Left cardiac atrium (tissue), 4 donors: ENCODE measurements at regions not wholly inside any gene's neighbourhood (a gene's known extent, or its start where the extent isn't known, plus 50 kb on each side); places are given as distances from the start of the nearest gene placed in this dataset.

Experiments used
- ATAC-seq, 2 donors: fragments of 200-7000 bp; cut with Tn5 transposase; one replicate each; pipeline ENCODE4 v1.9.1; 2020; ENCODE audit warnings: mild to moderate bottlenecking in 2 of 2, moderate library complexity in 2 of 2
- DNase-seq: peaks from one replicate; pipeline ENCODE4 v3.0.0-alpha.2; 2020
- intact Hi-C, 2 donors: fragments of 100-400 bp; cut with DNase I; formaldehyde crosslinking; loops; one replicate each; pipeline versions ENCODE4 v1.14.1 to v1.15.1; 2022 to 2023
- donor health status: DM: no; HTN: yes; CAD: no.
- donor health status: DM: no; HTN: yes; CAD: no; lungs with severe emphysema.
- donor health status: DM: yes; HTN: yes; CAD: no.
- donor health status: Dilated cardiomyopathy.

GRCh38 chr5:45029553-45029952 is 220.8 kb downstream of the MRPS30 start:
- intact Hi-C loops: no loop called here
- DNase-seq: no peak
- ATAC-seq: no peak

GRCh38 chr5:45035991-45036390 is 227.2 kb downstream of the MRPS30 start:
- intact Hi-C loops: loop anchor here in 1 of 2 donors (5.0 to 10.0 kb wide), 3 partner anchors 489 to 736 kb away; no protein-coding TSS in a partner anchor

GRCh38 chr5:45037927-45038326 is 229.2 kb downstream of the MRPS30 start:
- no peak for ATAC-seq
- DNase-seq: no peak
- intact Hi-C loops: loop anchor here in 1 of 2 donors (2.0 to 10.0 kb wide), 4 partner anchors 487 to 734 kb away; partner anchors contain the start of gene HCN1

More at GRCh38 chr5:45035991-45036390, 227.2 kb downstream of the MRPS30 start:
- ATAC-seq (no peak), DNase-seq (no peak)

GRCh38 chr5:45038366-45038987 is 229.7 kb downstream of the MRPS30 start:
- DNase-seq (no peak), ATAC-seq (peak; percentile 39 to 44)
- intact Hi-C loops: loop anchor here in 1 of 2 donors (2.0 to 10.0 kb wide), 4 partner anchors 486 to 734 kb away; partner anchors contain the start of gene HCN1

- ATAC-seq (no peak), DNase-seq (no peak)
- intact Hi-C loops: no loop called here
Measured at GRCh38 chr5:45042283-45042682, 233.5 kb downstream of the MRPS30 start.

- intact Hi-C loops: no loop called here
- DNase-seq (no peak), ATAC-seq (no peak)
Measured at GRCh38 chr5:45057564-45057963, 248.8 kb downstream of the MRPS30 start.

GRCh38 chr5:45060724-45061123 is 252.0 kb downstream of the MRPS30 start:
- intact Hi-C loops: no loop called here
- DNase-seq: no peak
- ATAC-seq: no peak

- intact Hi-C loops: no loop called here
- ATAC-seq: no peak
- no peak for DNase-seq
Measured at GRCh38 chr5:45062044-45062443, 253.3 kb downstream of the MRPS30 start.

- intact Hi-C loops: no loop called here
- ATAC-seq (no peak), DNase-seq (no peak)
Measured at GRCh38 chr5:45081082-45081481, 272.3 kb downstream of the MRPS30 start.

- DNase-seq (no peak), ATAC-seq (no peak)
- intact Hi-C loops: no loop called here
Measured at GRCh38 chr5:45089870-45090269, 281.1 kb downstream of the MRPS30 start.

- intact Hi-C loops: no loop called here
- no peak for ATAC-seq
- DNase-seq: no peak
Measured at GRCh38 chr5:45093377-45093776, 284.6 kb downstream of the MRPS30 start.

- ATAC-seq (no peak), DNase-seq (no peak)
- intact Hi-C loops: no loop called here
Measured at GRCh38 chr5:45094876-45095440, 286.2 kb downstream of the MRPS30 start.

- ATAC-seq (no peak), DNase-seq (no peak)
- intact Hi-C loops: no loop called here
Measured at GRCh38 chr5:45098483-45098882, 289.7 kb downstream of the MRPS30 start.

- DNase-seq: no peak
- intact Hi-C loops: no loop called here
- ATAC-seq: no peak
Measured at GRCh38 chr5:45101146-45101545, 292.4 kb downstream of the MRPS30 start.

GRCh38 chr5:45105491-45105994 is 296.8 kb downstream of the MRPS30 start:
- ATAC-seq: no peak
- no peak for DNase-seq
- intact Hi-C loops: no loop called here

- intact Hi-C loops: no loop called here
- no peak for ATAC-seq
- no peak for DNase-seq
Measured at GRCh38 chr5:45109062-45109461, 300.3 kb downstream of the MRPS30 start.

GRCh38 chr5:45109636-45110035 is 300.9 kb downstream of the MRPS30 start:
- intact Hi-C loops: no loop called here
- ATAC-seq: no peak
- no peak for DNase-seq

- DNase-seq (no peak), ATAC-seq (no peak)
- intact Hi-C loops: no loop called here
Measured at GRCh38 chr5:45110399-45110798, 301.7 kb downstream of the MRPS30 start.

- DNase-seq (no peak), ATAC-seq (no peak)
- intact Hi-C loops: no loop called here
Measured at GRCh38 chr5:45113726-45114125, 305.0 kb downstream of the MRPS30 start.

- DNase-seq (no peak), ATAC-seq (no peak)
- intact Hi-C loops: no loop called here
Measured at GRCh38 chr5:45132972-45133371, 324.2 kb downstream of the MRPS30 start.

GRCh38 chr5:45162974-45163373 is 354.2 kb downstream of the MRPS30 start:
- DNase-seq (no peak), ATAC-seq (no peak)
- intact Hi-C loops: no loop called here
